ENCODE measurements at regions not wholly inside any gene's neighbourhood (a gene's known extent, or its start where the extent isn't known, plus 50 kb on each side); places are given as distances from the start of the nearest gene placed in this dataset.

DNA sequence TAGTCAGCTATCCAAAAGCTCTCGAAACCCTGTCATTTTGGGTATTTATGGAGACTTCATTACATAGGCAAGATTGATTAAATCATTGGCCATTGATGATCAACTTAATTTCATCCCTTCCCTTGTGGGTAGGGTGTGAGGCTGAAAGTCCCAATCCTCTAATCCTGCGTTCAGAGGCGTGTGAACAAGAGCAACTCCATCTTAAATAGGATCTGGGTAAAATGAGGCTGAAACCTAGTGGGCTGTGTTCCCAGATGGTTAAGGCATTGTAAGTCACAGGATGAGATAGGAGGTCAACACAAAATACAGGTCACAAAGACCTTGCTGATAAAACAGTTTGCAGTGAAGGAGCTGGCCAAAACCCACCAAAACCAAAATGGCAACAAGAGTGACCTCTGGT is 641.7 kb upstream of the GJE1 start:
- Histone ChIP-seq H3K4me3 (ENCODE audit: insufficient read depth, low read length, poor library complexity, severe bottlenecking) (no peak overlapping the region), H3K4me2 (ENCODE audit: low read depth, low read length, poor library complexity, severe bottlenecking) (no peak overlapping the region), H3K27ac (ENCODE audit: low read depth, low read length) (no peak overlapping the region), H3K36me3 (ENCODE audit: low read length) (no peaks in the 10 kb centered on the region), H3K9ac (ENCODE audit: low read length) (no peak overlapping the region), H4K20me1 (ENCODE audit: low read depth, low read length) (no peaks in the 10 kb centered on the region), H3K27me3 (ENCODE audit: low read length) (no peaks in the 10 kb centered on the region), H3K79me2 (ENCODE audit: insufficient read depth, low read length) (no peaks in the 10 kb centered on the region), H3K9me3 (ENCODE audit: insufficient read depth, low read length) (no peaks in the 10 kb centered on the region), H3K9me2 (replicated peaks; ENCODE audit: insufficient read depth, low read length) (no peaks in the 10 kb centered on the region), H3F3A (ENCODE audit: insufficient read depth) (peaks cover 14% of the 10 kb centered on the region), H2AFZ (ENCODE audit: low read depth, low read length, severe bottlenecking) (no peak overlapping the region)
- TF ChIP-seq, protein P1, sequence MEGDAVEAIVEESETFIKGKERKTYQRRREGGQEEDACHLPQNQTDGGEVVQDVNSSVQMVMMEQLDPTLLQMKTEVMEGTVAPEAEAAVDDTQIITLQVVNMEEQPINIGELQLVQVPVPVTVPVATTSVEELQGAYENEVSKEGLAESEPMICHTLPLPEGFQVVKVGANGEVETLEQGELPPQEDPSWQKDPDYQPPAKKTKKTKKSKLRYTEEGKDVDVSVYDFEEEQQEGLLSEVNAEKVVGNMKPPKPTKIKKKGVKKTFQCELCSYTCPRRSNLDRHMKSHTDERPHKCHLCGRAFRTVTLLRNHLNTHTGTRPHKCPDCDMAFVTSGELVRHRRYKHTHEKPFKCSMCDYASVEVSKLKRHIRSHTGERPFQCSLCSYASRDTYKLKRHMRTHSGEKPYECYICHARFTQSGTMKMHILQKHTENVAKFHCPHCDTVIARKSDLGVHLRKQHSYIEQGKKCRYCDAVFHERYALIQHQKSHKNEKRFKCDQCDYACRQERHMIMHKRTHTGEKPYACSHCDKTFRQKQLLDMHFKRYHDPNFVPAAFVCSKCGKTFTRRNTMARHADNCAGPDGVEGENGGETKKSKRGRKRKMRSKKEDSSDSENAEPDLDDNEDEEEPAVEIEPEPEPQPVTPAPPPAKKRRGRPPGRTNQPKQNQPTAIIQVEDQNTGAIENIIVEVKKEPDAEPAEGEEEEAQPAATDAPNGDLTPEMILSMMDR (IDR thresholded peaks at IDR 0.05; ENCODE audit: insufficient read depth, low read length, poor library complexity, severe bottlenecking): no peak
- TF ChIP-seq EZH2phosphoT487 (conservative IDR thresholded peaks at IDR 0.05; ENCODE audit: low read length): no peak

DNA sequence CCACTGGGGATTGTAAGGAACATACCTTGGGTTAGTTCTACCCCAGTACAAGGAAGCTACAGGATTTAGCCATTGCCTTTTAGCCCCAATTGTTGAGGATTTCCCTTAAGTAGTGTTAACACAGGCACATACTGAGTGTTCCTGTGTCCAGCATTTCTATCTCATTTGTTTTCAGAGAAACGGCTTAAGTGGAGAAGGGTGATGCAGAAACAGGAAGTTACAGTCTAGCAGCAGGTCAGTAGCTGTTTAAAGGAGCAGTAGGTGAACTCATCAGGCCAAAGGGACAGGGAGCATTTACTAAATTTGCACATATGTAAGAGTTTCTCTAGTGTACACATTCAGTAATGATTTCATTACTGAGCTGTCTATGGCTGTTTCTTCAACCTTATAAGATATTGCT is 644.2 kb upstream of the GJE1 start:
- Histone ChIP-seq H3K4me3 (ENCODE audit: insufficient read depth, low read length, poor library complexity, severe bottlenecking) (no peak overlapping the region), H3K9me3 (ENCODE audit: insufficient read depth, low read length) (no peaks in the 10 kb centered on the region), H4K20me1 (ENCODE audit: low read depth, low read length) (no peaks in the 10 kb centered on the region), H3K36me3 (ENCODE audit: low read length) (no peaks in the 10 kb centered on the region), H3F3A (ENCODE audit: insufficient read depth) (peaks cover 37% of the 10 kb centered on the region), H3K27ac (ENCODE audit: low read depth, low read length) (peak overlapping the region; percentile 73), H2AFZ (ENCODE audit: low read depth, low read length, severe bottlenecking) (peak overlapping the region; percentile 44), H3K27me3 (ENCODE audit: low read length) (no peaks in the 10 kb centered on the region), H3K79me2 (ENCODE audit: insufficient read depth, low read length) (no peaks in the 10 kb centered on the region), H3K9me2 (replicated peaks; ENCODE audit: insufficient read depth, low read length) (no peaks in the 10 kb centered on the region), H3K9ac (ENCODE audit: low read length) (peak overlapping the region; percentile 39), H3K4me2 (ENCODE audit: low read depth, low read length, poor library complexity, severe bottlenecking) (peak overlapping the region; percentile 44)
- TF ChIP-seq, protein P1 (IDR thresholded peaks at IDR 0.05; ENCODE audit: insufficient read depth, low read length, poor library complexity, severe bottlenecking): no peak
- no peak for TF ChIP-seq EZH2phosphoT487 (conservative IDR thresholded peaks at IDR 0.05; ENCODE audit: low read length)

DNA sequence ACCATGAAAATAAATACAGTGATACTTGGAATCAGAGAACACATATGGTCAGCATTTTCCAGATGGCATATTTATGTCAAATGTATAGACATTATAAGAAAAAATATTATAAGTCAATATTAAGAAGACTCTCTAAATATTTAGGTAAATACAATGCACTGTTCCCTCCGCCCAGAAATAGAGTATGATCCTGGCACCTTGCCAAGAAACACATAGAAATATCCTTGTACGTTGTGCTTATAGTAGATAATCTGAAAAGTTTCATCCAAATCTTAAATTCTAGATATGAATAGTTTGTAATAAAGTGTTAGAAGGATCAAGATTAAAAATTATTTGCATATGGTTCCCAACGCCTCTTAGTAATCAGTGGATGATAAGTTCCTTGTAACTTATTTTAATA is 645.8 kb upstream of the GJE1 start:
- no peaks in the 10 kb centered on the region for H3K36me3 ChIP-seq (ENCODE audit: low read length)
- peak overlapping the region; percentile 44 for H3K4me2 ChIP-seq (ENCODE audit: low read depth, low read length, poor library complexity, severe bottlenecking)
- no peak for TF ChIP-seq EZH2phosphoT487 (conservative IDR thresholded peaks at IDR 0.05; ENCODE audit: low read length)
- TF ChIP-seq, protein P1 (IDR thresholded peaks at IDR 0.05; ENCODE audit: insufficient read depth, low read length, poor library complexity, severe bottlenecking): no peak
- H3K79me2 ChIP-seq (ENCODE audit: insufficient read depth, low read length): no peaks in the 10 kb centered on the region
- peak overlapping the region; percentile 73 for H3K27ac ChIP-seq (ENCODE audit: low read depth, low read length)
- H3K27me3 ChIP-seq (ENCODE audit: low read length): no peaks in the 10 kb centered on the region
- H3F3A ChIP-seq (ENCODE audit: insufficient read depth): peaks cover 40% of the 10 kb centered on the region
- H2AFZ ChIP-seq (ENCODE audit: low read depth, low read length, severe bottlenecking): peak overlapping the region; percentile 88
- H3K9ac ChIP-seq (ENCODE audit: low read length): no peak overlapping the region
- no peaks in the 10 kb centered on the region for H3K9me3 ChIP-seq (ENCODE audit: insufficient read depth, low read length)
- no peak overlapping the region for H3K4me3 ChIP-seq (ENCODE audit: insufficient read depth, low read length, poor library complexity, severe bottlenecking)
- H4K20me1 ChIP-seq (ENCODE audit: low read depth, low read length): no peaks in the 10 kb centered on the region
- H3K9me2 ChIP-seq (replicated peaks; ENCODE audit: insufficient read depth, low read length): no peaks in the 10 kb centered on the region
